ENCODE measurements at regions not wholly inside any gene's neighbourhood (a gene's known extent, or its start where the extent isn't known, plus 50 kb on each side); places are given as distances from the start of the nearest gene placed in this dataset.

DNA sequence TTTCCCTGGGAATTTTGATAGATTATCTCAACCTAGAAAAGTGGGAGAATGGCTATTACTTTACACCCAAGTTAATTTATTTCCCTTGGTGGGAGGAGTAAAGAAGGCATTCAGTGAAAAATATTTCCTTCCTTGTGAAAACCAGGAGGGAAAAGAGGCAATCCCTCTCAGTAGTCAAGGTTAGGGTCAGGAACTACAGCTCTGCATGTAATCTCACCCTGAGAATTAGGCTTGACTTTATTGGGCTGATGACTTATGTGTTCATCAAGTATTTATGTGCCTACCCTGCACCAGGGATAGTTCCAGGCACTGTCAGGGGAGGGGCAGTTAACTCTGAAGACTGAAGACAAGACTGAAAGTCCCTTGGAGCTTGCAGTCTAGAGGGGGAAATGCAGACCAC is 281.8 kb downstream of the DLEU7 start:
- TF ChIP-seq EZH2 (IDR thresholded peaks at IDR 0.05; ENCODE audit: borderline replicate concordance, low read depth, low read length, poor library complexity, severe bottlenecking), result no peak
- TF ChIP-seq, protein P1, sequence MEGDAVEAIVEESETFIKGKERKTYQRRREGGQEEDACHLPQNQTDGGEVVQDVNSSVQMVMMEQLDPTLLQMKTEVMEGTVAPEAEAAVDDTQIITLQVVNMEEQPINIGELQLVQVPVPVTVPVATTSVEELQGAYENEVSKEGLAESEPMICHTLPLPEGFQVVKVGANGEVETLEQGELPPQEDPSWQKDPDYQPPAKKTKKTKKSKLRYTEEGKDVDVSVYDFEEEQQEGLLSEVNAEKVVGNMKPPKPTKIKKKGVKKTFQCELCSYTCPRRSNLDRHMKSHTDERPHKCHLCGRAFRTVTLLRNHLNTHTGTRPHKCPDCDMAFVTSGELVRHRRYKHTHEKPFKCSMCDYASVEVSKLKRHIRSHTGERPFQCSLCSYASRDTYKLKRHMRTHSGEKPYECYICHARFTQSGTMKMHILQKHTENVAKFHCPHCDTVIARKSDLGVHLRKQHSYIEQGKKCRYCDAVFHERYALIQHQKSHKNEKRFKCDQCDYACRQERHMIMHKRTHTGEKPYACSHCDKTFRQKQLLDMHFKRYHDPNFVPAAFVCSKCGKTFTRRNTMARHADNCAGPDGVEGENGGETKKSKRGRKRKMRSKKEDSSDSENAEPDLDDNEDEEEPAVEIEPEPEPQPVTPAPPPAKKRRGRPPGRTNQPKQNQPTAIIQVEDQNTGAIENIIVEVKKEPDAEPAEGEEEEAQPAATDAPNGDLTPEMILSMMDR (conservative IDR thresholded peaks at IDR 0.05; ENCODE audit: low read depth, low read length), result no peak
